ENCODE measurements at regions not wholly inside any gene's neighbourhood (a gene's known extent, or its start where the extent isn't known, plus 50 kb on each side); places are given as distances from the start of the nearest gene placed in this dataset.
A peak's percentile ranks its signal among the peaks of the same experiment; 100 is the strongest.

GRCh38 chr17:34842235-34842634, 119.0 kb downstream of the CCT6B start:
- no peaks in the 10 kb centered on the region for H3K36me3 ChIP-seq (ENCODE audit: control insufficient read depth in 1 of 2, insufficient read depth in 2 of 2, low read depth in 1 of 2, low read length in 2 of 2)
- no peaks in the 10 kb centered on the region for H3K9me3 ChIP-seq (ENCODE audit: control insufficient read depth, low read length)
- no peak overlapping the region for H3K14ac ChIP-seq (ENCODE audit: low read length in 2 of 2)
- H3K4ac ChIP-seq (ENCODE audit: low read depth in 1 of 2, low read length in 2 of 2): no peak overlapping the region
- no peak overlapping the region for H2BK12ac ChIP-seq (ENCODE audit: low read length in 2 of 2)
- no peaks in the 10 kb centered on the region for H3K79me1 ChIP-seq (replicated peaks; ENCODE audit: low read length, poor library complexity, severe bottlenecking)
- H3K27me3 ChIP-seq (ENCODE audit: control insufficient read depth in 1 of 2, insufficient read depth in 1 of 2, low read length in 2 of 2): peaks cover 0 to 10% of the 10 kb centered on the region in 2 experiments
- H3K18ac ChIP-seq (ENCODE audit: low read depth in 1 of 2, low read length in 2 of 2): no peak overlapping the region
- H3K23ac ChIP-seq (ENCODE audit: low read length in 2 of 2): no peak overlapping the region
- WGBS: 88% methylated on average over 5 of the region's 5 CpGs
- H3K9ac ChIP-seq (ENCODE audit: low read length): no peak overlapping the region
- no peak overlapping the region for H3K4me3 ChIP-seq (ENCODE audit: insufficient read depth in 1 of 2, low read depth in 1 of 2, low read length in 2 of 2)
- no peak overlapping the region for H3K27ac ChIP-seq (ENCODE audit: low read length, poor library complexity, severe bottlenecking)
- H4K8ac ChIP-seq (ENCODE audit: low read length): no peak overlapping the region
- no peaks in the 10 kb centered on the region for H3K4me1 ChIP-seq (ENCODE audit: control insufficient read depth, insufficient read depth, low read depth, low read length)
- H4K91ac ChIP-seq (ENCODE audit: low read length): no peak overlapping the region
- no peak overlapping the region for H2AFZ ChIP-seq (ENCODE audit: low read depth, low read length)
- H2AK5ac ChIP-seq (ENCODE audit: low read length, severe bottlenecking): no peak overlapping the region
- H2BK5ac ChIP-seq (ENCODE audit: low read depth, low read length, poor library complexity, severe bottlenecking): no peak overlapping the region
- no peak overlapping the region for H2BK120ac ChIP-seq (ENCODE audit: low read depth, low read length)
- H2BK15ac ChIP-seq (ENCODE audit: low read depth, poor library complexity, severe bottlenecking): no peak overlapping the region
- no peak for DNase-seq
- H3K4me2 ChIP-seq (ENCODE audit: low read length, poor library complexity, severe bottlenecking): no peak overlapping the region

- H3K9ac ChIP-seq (ENCODE audit: low read length): no peak overlapping the region
- no peak overlapping the region for H2BK120ac ChIP-seq (ENCODE audit: low read depth, low read length)
- H2BK5ac ChIP-seq (ENCODE audit: low read depth, low read length, poor library complexity, severe bottlenecking): no peak overlapping the region
- no peak overlapping the region for H4K8ac ChIP-seq (ENCODE audit: low read length)
- DNase-seq: no peak
- peak overlapping the region in 1 of 2 experiments; percentile 5 for H3K14ac ChIP-seq (ENCODE audit: low read length in 2 of 2)
- H3K9me3 ChIP-seq (ENCODE audit: control insufficient read depth, low read length): no peaks in the 10 kb centered on the region
- no peak overlapping the region for H4K91ac ChIP-seq (ENCODE audit: low read length)
- WGBS: 80% methylated on average over 1 of the region's 1 CpG
- no peak overlapping the region for H3K27ac ChIP-seq (ENCODE audit: low read length, poor library complexity, severe bottlenecking)
- no peak overlapping the region for H3K18ac ChIP-seq (ENCODE audit: low read depth in 1 of 2, low read length in 2 of 2)
- H2BK15ac ChIP-seq (ENCODE audit: low read depth, poor library complexity, severe bottlenecking): no peak overlapping the region
- no peak overlapping the region for H2AK5ac ChIP-seq (ENCODE audit: low read length, severe bottlenecking)
- H3K79me1 ChIP-seq (replicated peaks; ENCODE audit: low read length, poor library complexity, severe bottlenecking): no peaks in the 10 kb centered on the region
- no peak overlapping the region for H3K4ac ChIP-seq (ENCODE audit: low read depth in 1 of 2, low read length in 2 of 2)
- H3K23ac ChIP-seq (ENCODE audit: low read length in 2 of 2): no peak overlapping the region
- H3K4me3 ChIP-seq (ENCODE audit: insufficient read depth in 1 of 2, low read depth in 1 of 2, low read length in 2 of 2): no peak overlapping the region
- no peaks in the 10 kb centered on the region for H3K36me3 ChIP-seq (ENCODE audit: control insufficient read depth in 1 of 2, insufficient read depth in 2 of 2, low read depth in 1 of 2, low read length in 2 of 2)
- H3K4me2 ChIP-seq (ENCODE audit: low read length, poor library complexity, severe bottlenecking): no peak overlapping the region
- H2AFZ ChIP-seq (ENCODE audit: low read depth, low read length): no peak overlapping the region
- H2BK12ac ChIP-seq (ENCODE audit: low read length in 2 of 2): no peak overlapping the region
- peaks cover 0 to 10% of the 10 kb centered on the region in 2 experiments for H3K27me3 ChIP-seq (ENCODE audit: control insufficient read depth in 1 of 2, insufficient read depth in 1 of 2, low read length in 2 of 2)
- H3K4me1 ChIP-seq (ENCODE audit: control insufficient read depth, insufficient read depth, low read depth, low read length): no peaks in the 10 kb centered on the region
Observed at GRCh38 chr17:34841467-34841866, 119.8 kb downstream of the CCT6B start.

- Histone ChIP-seq H3K9ac (ENCODE audit: low read length) (no peak overlapping the region), H3K36me3 (ENCODE audit: control insufficient read depth in 1 of 2, insufficient read depth in 2 of 2, low read depth in 1 of 2, low read length in 2 of 2) (no peaks in the 10 kb centered on the region), H3K27me3 (ENCODE audit: control insufficient read depth in 1 of 2, insufficient read depth in 1 of 2, low read length in 2 of 2) (peaks cover 0 to 11% of the 10 kb centered on the region in 2 experiments), H3K79me1 (replicated peaks; ENCODE audit: low read length, poor library complexity, severe bottlenecking) (no peaks in the 10 kb centered on the region), H3K4me3 (ENCODE audit: insufficient read depth in 1 of 2, low read depth in 1 of 2, low read length in 2 of 2) (no peak overlapping the region), H2BK120ac (ENCODE audit: low read depth, low read length) (no peak overlapping the region), H3K4ac (ENCODE audit: low read depth in 1 of 2, low read length in 2 of 2) (no peak overlapping the region), H3K4me2 (ENCODE audit: low read length, poor library complexity, severe bottlenecking) (no peak overlapping the region), H2AFZ (ENCODE audit: low read depth, low read length) (no peak overlapping the region), H3K14ac (ENCODE audit: low read length in 2 of 2) (no peak overlapping the region), H4K8ac (ENCODE audit: low read length) (no peak overlapping the region), H2BK5ac (ENCODE audit: low read depth, low read length, poor library complexity, severe bottlenecking) (no peak overlapping the region), H2BK15ac (ENCODE audit: low read depth, poor library complexity, severe bottlenecking) (no peak overlapping the region), H3K9me3 (ENCODE audit: control insufficient read depth, low read length) (no peaks in the 10 kb centered on the region), H3K27ac (ENCODE audit: low read length, poor library complexity, severe bottlenecking) (no peak overlapping the region), H3K18ac (ENCODE audit: low read depth in 1 of 2, low read length in 2 of 2) (no peak overlapping the region), H3K4me1 (ENCODE audit: control insufficient read depth, insufficient read depth, low read depth, low read length) (no peaks in the 10 kb centered on the region), H4K91ac (ENCODE audit: low read length) (no peak overlapping the region), H2BK12ac (ENCODE audit: low read length in 2 of 2) (no peak overlapping the region), H3K23ac (ENCODE audit: low read length in 2 of 2) (no peak overlapping the region), H2AK5ac (ENCODE audit: low read length, severe bottlenecking) (no peak overlapping the region)
- WGBS: 77% methylated on average over 4 of the region's 4 CpGs
- no peak for DNase-seq
Observed at GRCh38 chr17:34840750-34841149, 120.5 kb downstream of the CCT6B start.

- H4K91ac ChIP-seq (ENCODE audit: low read length): no peak overlapping the region
- H3K27me3 ChIP-seq (ENCODE audit: control insufficient read depth in 1 of 2, insufficient read depth in 1 of 2, low read length in 2 of 2): peaks cover 0 to 20% of the 10 kb centered on the region in 2 experiments
- H3K4me3 ChIP-seq (ENCODE audit: insufficient read depth in 1 of 2, low read depth in 1 of 2, low read length in 2 of 2): no peak overlapping the region
- no peak overlapping the region for H2AK5ac ChIP-seq (ENCODE audit: low read length, severe bottlenecking)
- H3K4ac ChIP-seq (ENCODE audit: low read depth in 1 of 2, low read length in 2 of 2): no peak overlapping the region
- H3K4me1 ChIP-seq (ENCODE audit: control insufficient read depth, insufficient read depth, low read depth, low read length): no peaks in the 10 kb centered on the region
- no peak overlapping the region for H3K18ac ChIP-seq (ENCODE audit: low read depth in 1 of 2, low read length in 2 of 2)
- DNase-seq: no peak
- H3K79me1 ChIP-seq (replicated peaks; ENCODE audit: low read length, poor library complexity, severe bottlenecking): no peaks in the 10 kb centered on the region
- no peak overlapping the region for H3K27ac ChIP-seq (ENCODE audit: low read length, poor library complexity, severe bottlenecking)
- no peak overlapping the region for H2BK5ac ChIP-seq (ENCODE audit: low read depth, low read length, poor library complexity, severe bottlenecking)
- H2AFZ ChIP-seq (ENCODE audit: low read depth, low read length): no peak overlapping the region
- no peak overlapping the region for H3K9ac ChIP-seq (ENCODE audit: low read length)
- no peak overlapping the region for H3K14ac ChIP-seq (ENCODE audit: low read length in 2 of 2)
- H3K23ac ChIP-seq (ENCODE audit: low read length in 2 of 2): no peak overlapping the region
- WGBS: 68% methylated on average over 13 of the region's 14 CpGs
- H2BK120ac ChIP-seq (ENCODE audit: low read depth, low read length): no peak overlapping the region
- no peak overlapping the region for H2BK15ac ChIP-seq (ENCODE audit: low read depth, poor library complexity, severe bottlenecking)
- no peak overlapping the region for H3K4me2 ChIP-seq (ENCODE audit: low read length, poor library complexity, severe bottlenecking)
- no peak overlapping the region for H4K8ac ChIP-seq (ENCODE audit: low read length)
- no peaks in the 10 kb centered on the region for H3K36me3 ChIP-seq (ENCODE audit: control insufficient read depth in 1 of 2, insufficient read depth in 2 of 2, low read depth in 1 of 2, low read length in 2 of 2)
- H3K9me3 ChIP-seq (ENCODE audit: control insufficient read depth, low read length): no peaks in the 10 kb centered on the region
- no peak overlapping the region for H2BK12ac ChIP-seq (ENCODE audit: low read length in 2 of 2)
Observed at GRCh38 chr17:34837876-34838478, 123.3 kb downstream of the CCT6B start.
